ENCODE measurements at regions not wholly inside any gene's neighbourhood (a gene's known extent, or its start where the extent isn't known, plus 50 kb on each side); places are given as distances from the start of the nearest gene placed in this dataset.

DNA sequence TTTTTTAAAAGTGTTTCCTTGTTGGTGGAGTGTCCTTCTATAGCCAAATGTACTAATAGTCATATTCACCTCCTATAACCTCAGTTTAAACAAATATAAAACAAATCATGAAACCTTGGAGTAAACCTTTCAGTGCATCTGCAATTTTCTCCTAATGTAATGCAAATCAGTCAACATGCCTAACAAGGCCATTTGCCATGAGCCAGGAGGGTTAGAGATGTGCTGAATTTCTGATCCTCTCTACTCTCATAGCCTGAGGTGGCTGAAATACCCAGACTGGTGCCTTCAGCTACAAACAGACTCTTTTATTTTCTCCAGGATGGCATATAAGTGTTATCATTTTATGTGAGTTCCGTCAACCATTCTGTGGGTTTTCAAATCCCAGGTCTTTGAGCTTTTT, 908.1 kb downstream of the GALC start:
- no peak overlapping the region for H3K14ac ChIP-seq (replicated peaks; ENCODE audit: low read depth, low read length)
- BruUV-seq (replicated peaks) = no TSS peak
- no peak overlapping the region for H3K18ac ChIP-seq (ENCODE audit: low read depth, low read length)
- ATAC-seq (ENCODE audit: low read depth) (no peak), DNase-seq (no peak)
- H4K8ac ChIP-seq (ENCODE audit: low read depth in 2 of 2, low read length in 2 of 2) = no peak overlapping the region
- no peak overlapping the region for H2BK5ac ChIP-seq (ENCODE audit: low read depth, low read length, poor library complexity, severe bottlenecking)
- H2AK9ac ChIP-seq (replicated peaks; ENCODE audit: low read depth, low read length, poor library complexity) = no peak overlapping the region
- no peaks in the 10 kb centered on the region for H3K4me1 ChIP-seq (ENCODE audit: control insufficient read depth, insufficient read depth, low read length)
- no peak overlapping the region for H4K91ac ChIP-seq (ENCODE audit: insufficient read depth, low read depth, low read length)
- no peak overlapping the region for H3K23ac ChIP-seq (ENCODE audit: low read depth, low read length)
- no peaks in the 10 kb centered on the region for H3K9me3 ChIP-seq (ENCODE audit: control insufficient read depth, insufficient read depth, low read length)
- no peaks in the 10 kb centered on the region for H3K27me3 ChIP-seq (ENCODE audit: control insufficient read depth, insufficient read depth, low read length)
- no peaks in the 10 kb centered on the region for H3K36me3 ChIP-seq (ENCODE audit: control insufficient read depth, insufficient read depth, low read length)
- H3K9me1 ChIP-seq (ENCODE audit: insufficient read depth, low read length) = no peaks in the 10 kb centered on the region
- no peak overlapping the region for H2BK120ac ChIP-seq (ENCODE audit: low read depth, low read length)
- H3K27ac ChIP-seq (ENCODE audit: insufficient read depth, low read length) = no peak overlapping the region
- ChIA-PET CTCF (interaction anchor here (1.0 kb wide), 1 partner anchor 9 kb away, joined by 3 read pairs; no protein-coding TSS in a partner anchor), POLR2A (ENCODE audit: unreplicated experiment) (no interaction called here)
- TF ChIP-seq CHD1 (IDR thresholded peaks at IDR 0.05; ENCODE audit: low read depth, low read length) (no peak), NFE2L2 (IDR thresholded peaks at IDR 0.05; ENCODE audit: low read depth, low read length) (no peak), POLR2A (IDR thresholded peaks at IDR 0.05; ENCODE audit: low read depth, low read length) (no peak), RCOR1 (IDR thresholded peaks at IDR 0.05; ENCODE audit: insufficient replicate concordance, low read length) (no peak), CEBPB (IDR thresholded peaks at IDR 0.05; ENCODE audit: low read depth, low read length) (no peak), MAZ (IDR thresholded peaks at IDR 0.05; ENCODE audit: borderline replicate concordance, low read depth, low read length) (no peak), MAFK (IDR thresholded peaks at IDR 0.05; ENCODE audit: low read depth, low read length) (no peak), MXI1 (IDR thresholded peaks at IDR 0.05; ENCODE audit: borderline replicate concordance, low read depth, low read length) (no peak)
- TF ChIP-seq, protein P1, sequence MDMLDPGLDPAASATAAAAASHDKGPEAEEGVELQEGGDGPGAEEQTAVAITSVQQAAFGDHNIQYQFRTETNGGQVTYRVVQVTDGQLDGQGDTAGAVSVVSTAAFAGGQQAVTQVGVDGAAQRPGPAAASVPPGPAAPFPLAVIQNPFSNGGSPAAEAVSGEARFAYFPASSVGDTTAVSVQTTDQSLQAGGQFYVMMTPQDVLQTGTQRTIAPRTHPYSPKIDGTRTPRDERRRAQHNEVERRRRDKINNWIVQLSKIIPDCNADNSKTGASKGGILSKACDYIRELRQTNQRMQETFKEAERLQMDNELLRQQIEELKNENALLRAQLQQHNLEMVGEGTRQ (IDR thresholded peaks at IDR 0.05; ENCODE audit: low read depth, low read length) = no peak
- TF ChIP-seq, protein P2, sequence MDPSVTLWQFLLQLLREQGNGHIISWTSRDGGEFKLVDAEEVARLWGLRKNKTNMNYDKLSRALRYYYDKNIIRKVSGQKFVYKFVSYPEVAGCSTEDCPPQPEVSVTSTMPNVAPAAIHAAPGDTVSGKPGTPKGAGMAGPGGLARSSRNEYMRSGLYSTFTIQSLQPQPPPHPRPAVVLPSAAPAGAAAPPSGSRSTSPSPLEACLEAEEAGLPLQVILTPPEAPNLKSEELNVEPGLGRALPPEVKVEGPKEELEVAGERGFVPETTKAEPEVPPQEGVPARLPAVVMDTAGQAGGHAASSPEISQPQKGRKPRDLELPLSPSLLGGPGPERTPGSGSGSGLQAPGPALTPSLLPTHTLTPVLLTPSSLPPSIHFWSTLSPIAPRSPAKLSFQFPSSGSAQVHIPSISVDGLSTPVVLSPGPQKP (IDR thresholded peaks at IDR 0.05; ENCODE audit: borderline replicate concordance, low read depth, low read length) = no peak
- dilution Hi-C loops (cut with HindIII; ENCODE audit: low sequenced_read_pairs, unreplicated experiment) (no loop called here), intact Hi-C loops (cut with micrococcal nuclease) (no loop called here), in situ Hi-C loops (cut with MboI; ENCODE audit: low sequenced_read_pairs) (no loop called here)
- H3K4me3 ChIP-seq (ENCODE audit: insufficient read depth, low read depth, low read length) = no peak overlapping the region
- no peaks in the 10 kb centered on the region for H4K20me1 ChIP-seq (ENCODE audit: insufficient read depth, low read length)
- H4K5ac ChIP-seq (ENCODE audit: low read depth, low read length) = no peak overlapping the region
- no CpG with 5 or more reads among the region's 1 CpG for WGBS, 2 experiments (ENCODE audit: extremely low coverage in 2 of 2, insufficient read length in 1 of 2)
- no peaks in the 10 kb centered on the region for H3K79me1 ChIP-seq (ENCODE audit: low read depth in 1 of 2, low read length in 2 of 2)
- H3K9ac ChIP-seq (ENCODE audit: low read depth, low read length) = no peak overlapping the region
- no peak overlapping the region for H3K56ac ChIP-seq (ENCODE audit: extremely low read depth, insufficient read depth, low read length)
- no peak overlapping the region for H2AFZ ChIP-seq (replicated peaks; ENCODE audit: low read length, poor library complexity)
- H2BK20ac ChIP-seq (ENCODE audit: low read depth, low read length) = no peak overlapping the region
- no peak overlapping the region for H2BK15ac ChIP-seq (ENCODE audit: low read depth, low read length)
- no peak overlapping the region for H3K4me2 ChIP-seq (ENCODE audit: low read depth, low read length)
- no peak overlapping the region for H2AK5ac ChIP-seq (ENCODE audit: low read depth, low read length)
- H3K4ac ChIP-seq (ENCODE audit: low read depth, low read length) = no peak overlapping the region

Measured in IMR-90 (cell line).